Activated naive CD4-positive, alpha-beta T cell treated with anti-CD3 and anti-CD28 coated beads, Interleukin-2, amount 10 ng/mL, durations not matched to agents 7 days and 5 days (primary cell): ENCODE measurements at regions not wholly inside any gene's neighbourhood (a gene's known extent, or its start where the extent isn't known, plus 50 kb on each side); places are given as distances from the start of the nearest gene placed in this dataset.
"Not testable (repeated sequence)": the region's sequence is repeated elsewhere in the genome, so short reads cannot be mapped to it uniquely, and the experiment has no call there.

Experiments used
- CTCF ChIA-PET: fragments of 350-600 bp; sonication (Branson Sonifier 250); formaldehyde crosslinking; loops from one replicate; lab custom pipeline; 2021; ENCODE audit warnings: antibody characterized with exemption; lab: Charles Lee
- DNase-seq: peaks from one replicate; pipeline ENCODE4 v3.0.0-alpha.2; 2020
- H3K27ac Mint-ChIP-seq: one replicate; pipeline ENCODE4 v1.8.0; 2021; ENCODE audit warnings: mild to moderate bottlenecking, moderate library complexity, mixed read lengths
- H3K27me3 Mint-ChIP-seq: one replicate; pipeline ENCODE4 v1.8.0; 2021; ENCODE audit warnings: mild to moderate bottlenecking, mixed read lengths
- H3K36me3 Mint-ChIP-seq: one replicate; pipeline ENCODE4 v1.8.0; 2021; ENCODE audit warnings: mixed read lengths
- H3K4me1 Mint-ChIP-seq: one replicate; pipeline ENCODE4 v1.8.0; 2021; ENCODE audit warnings: mixed read lengths
- H3K4me3 Mint-ChIP-seq: one replicate; pipeline ENCODE4 v1.8.0; 2021; ENCODE audit warnings: mild to moderate bottlenecking, moderate library complexity, mixed read lengths
- H3K9me3 Mint-ChIP-seq: one replicate; pipeline ENCODE4 v1.8.0; 2021; ENCODE audit warnings: mixed read lengths

GRCh38 chr10:58086763-58087150, 180.9 kb downstream of the IPMK start:
- H3K36me3 Mint-ChIP-seq: no peaks in the 10 kb centered on the region
- no peaks in the 10 kb centered on the region for H3K4me1 Mint-ChIP-seq
- no peak for DNase-seq
- H3K4me3 Mint-ChIP-seq: no peak overlapping the region
- H3K27ac Mint-ChIP-seq: no peak overlapping the region
- CTCF ChIA-PET: no interaction called here
- peaks cover 4% of the 10 kb centered on the region for H3K27me3 Mint-ChIP-seq
- no peaks in the 10 kb centered on the region for H3K9me3 Mint-ChIP-seq

- Mint-ChIP-seq H3K4me1 (no peaks in the 10 kb centered on the region), H3K4me3 (no peak overlapping the region), H3K9me3 (no peaks in the 10 kb centered on the region), H3K27me3 (peaks cover 4% of the 10 kb centered on the region), H3K27ac (no peak overlapping the region), H3K36me3 (no peaks in the 10 kb centered on the region)
- CTCF ChIA-PET: no interaction called here
- no peak for DNase-seq
Observed at GRCh38 chr10:58086144-58086762, 181.4 kb downstream of the IPMK start.

- H3K4me1 Mint-ChIP-seq: no peaks in the 10 kb centered on the region
- no peak overlapping the region for H3K4me3 Mint-ChIP-seq
- H3K27ac Mint-ChIP-seq: no peak overlapping the region
- CTCF ChIA-PET: no interaction called here
- no peaks in the 10 kb centered on the region for H3K9me3 Mint-ChIP-seq
- no peaks in the 10 kb centered on the region for H3K27me3 Mint-ChIP-seq
- no peak for DNase-seq
- no peaks in the 10 kb centered on the region for H3K36me3 Mint-ChIP-seq
Observed at GRCh38 chr10:58082248-58082647, 185.4 kb downstream of the IPMK start.

DNA sequence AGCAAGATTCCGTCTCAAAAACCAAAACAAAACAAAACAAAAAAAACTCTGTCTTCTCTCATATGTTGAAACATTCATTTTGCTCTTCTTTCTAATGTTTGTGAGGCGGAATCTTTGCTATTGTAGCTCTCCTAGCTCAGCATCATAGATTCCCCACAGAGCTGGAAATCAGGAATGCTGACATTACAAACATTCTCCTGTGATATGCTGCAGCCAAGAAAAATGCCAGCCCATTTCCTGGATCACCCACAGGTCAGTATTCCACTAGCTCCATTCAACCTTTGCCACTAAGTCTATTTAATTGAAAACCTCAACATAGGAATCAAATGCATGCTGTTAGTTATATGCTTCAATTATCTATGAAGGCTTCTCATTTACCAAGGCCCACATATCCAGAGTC, 186.3 kb downstream of the IPMK start:
- H3K36me3 Mint-ChIP-seq: no peaks in the 10 kb centered on the region
- H3K9me3 Mint-ChIP-seq: no peaks in the 10 kb centered on the region
- no peaks in the 10 kb centered on the region for H3K27me3 Mint-ChIP-seq
- H3K4me1 Mint-ChIP-seq: no peaks in the 10 kb centered on the region
- CTCF ChIA-PET: no interaction called here
- no peak for DNase-seq
- H3K4me3 Mint-ChIP-seq: no peak overlapping the region
- H3K27ac Mint-ChIP-seq: no peak overlapping the region

- Mint-ChIP-seq H3K36me3 (no peaks in the 10 kb centered on the region), H3K9me3 (no peaks in the 10 kb centered on the region), H3K27me3 (no peaks in the 10 kb centered on the region), H3K4me3 (no peak overlapping the region), H3K4me1 (no peaks in the 10 kb centered on the region), H3K27ac (no peak overlapping the region)
- no peak for DNase-seq
- CTCF ChIA-PET: no interaction called here
Observed at GRCh38 chr10:58079461-58079860, 188.2 kb downstream of the IPMK start.

DNA sequence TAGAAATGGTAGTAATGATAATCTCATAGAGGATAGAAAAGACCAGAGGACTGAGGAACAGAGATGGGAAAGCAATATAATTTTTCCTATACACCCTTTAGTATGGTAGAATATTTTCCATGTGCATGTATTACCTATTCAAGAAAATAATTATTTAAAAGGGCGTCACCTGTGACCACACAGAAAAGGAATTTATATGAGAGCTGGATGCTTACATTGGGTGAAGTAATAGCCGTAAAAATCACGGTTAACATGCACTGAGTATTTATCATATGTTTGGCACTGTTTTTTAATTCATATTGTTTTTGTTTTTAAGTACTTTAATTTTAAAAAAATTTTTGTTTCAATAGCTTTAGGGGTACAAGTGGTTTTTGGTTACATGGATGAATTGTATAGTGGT, 195.1 kb downstream of the IPMK start:
- Mint-ChIP-seq H3K27me3 (no peaks in the 10 kb centered on the region), H3K27ac (no peak overlapping the region), H3K4me3 (no peak overlapping the region), H3K36me3 (no peaks in the 10 kb centered on the region), H3K9me3 (no peaks in the 10 kb centered on the region), H3K4me1 (no peaks in the 10 kb centered on the region)
- CTCF ChIA-PET: no interaction called here
- no peak for DNase-seq

GRCh38 chr10:58070956-58071355, 196.7 kb downstream of the IPMK start:
- Mint-ChIP-seq H3K9me3 (no peaks in the 10 kb centered on the region), H3K4me1 (no peaks in the 10 kb centered on the region), H3K4me3 (no peak overlapping the region), H3K36me3 (no peaks in the 10 kb centered on the region), H3K27ac (no peak overlapping the region), H3K27me3 (no peaks in the 10 kb centered on the region)
- no peak for DNase-seq
- CTCF ChIA-PET: no interaction called here

DNA sequence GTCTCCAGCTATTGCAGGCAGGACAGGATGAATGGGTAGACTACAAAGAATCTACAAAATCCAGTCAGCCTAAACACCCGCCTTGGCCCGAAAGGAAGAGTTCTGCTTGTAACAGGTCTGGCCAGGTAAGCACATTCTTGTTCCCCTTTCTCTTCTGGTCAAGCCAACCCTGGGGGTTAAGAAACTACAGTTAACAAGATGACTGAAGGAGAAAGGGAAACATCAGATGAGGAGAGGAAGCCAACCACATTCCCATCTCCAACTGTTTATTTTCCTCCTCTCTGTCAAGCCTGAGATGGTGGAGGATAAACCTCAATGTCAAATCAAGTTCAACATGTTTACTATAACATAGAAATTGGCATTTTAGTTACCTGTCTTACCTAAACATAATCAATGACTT, 198.9 kb downstream of the IPMK start:
- Mint-ChIP-seq H3K27ac (no peak overlapping the region), H3K4me3 (no peak overlapping the region), H3K27me3 (peaks cover 3% of the 10 kb centered on the region), H3K9me3 (no peaks in the 10 kb centered on the region), H3K36me3 (no peaks in the 10 kb centered on the region), H3K4me1 (no peaks in the 10 kb centered on the region)
- no peak for DNase-seq
- CTCF ChIA-PET: no interaction called here

- H3K27ac Mint-ChIP-seq: no peak overlapping the region
- H3K27me3 Mint-ChIP-seq: peaks cover 3% of the 10 kb centered on the region
- H3K4me1 Mint-ChIP-seq: no peaks in the 10 kb centered on the region
- no peaks in the 10 kb centered on the region for H3K9me3 Mint-ChIP-seq
- no peak overlapping the region for H3K4me3 Mint-ChIP-seq
- CTCF ChIA-PET: no interaction called here
- no peak for DNase-seq
- no peaks in the 10 kb centered on the region for H3K36me3 Mint-ChIP-seq
Observed at GRCh38 chr10:58066979-58067378, 200.7 kb downstream of the IPMK start.

- Mint-ChIP-seq H3K9me3 (no peaks in the 10 kb centered on the region), H3K27me3 (peaks cover 3% of the 10 kb centered on the region), H3K4me1 (no peaks in the 10 kb centered on the region), H3K4me3 (no peak overlapping the region), H3K27ac (no peak overlapping the region), H3K36me3 (no peaks in the 10 kb centered on the region)
- CTCF ChIA-PET: no interaction called here
- no peak for DNase-seq
Observed at GRCh38 chr10:58066126-58066525, 201.6 kb downstream of the IPMK start.

GRCh38 chr10:58065529-58065815, 202.2 kb downstream of the IPMK start:
- DNase-seq: no peak
- H3K27me3 Mint-ChIP-seq: peaks cover 3% of the 10 kb centered on the region
- no peaks in the 10 kb centered on the region for H3K9me3 Mint-ChIP-seq
- CTCF ChIA-PET: no interaction called here
- no peak overlapping the region for H3K27ac Mint-ChIP-seq
- no peaks in the 10 kb centered on the region for H3K4me1 Mint-ChIP-seq
- no peak overlapping the region for H3K4me3 Mint-ChIP-seq
- H3K36me3 Mint-ChIP-seq: no peaks in the 10 kb centered on the region

- no peak overlapping the region for H3K27ac Mint-ChIP-seq
Observed at GRCh38 chr10:58064714-58065528, 202.8 kb downstream of the IPMK start.

DNA sequence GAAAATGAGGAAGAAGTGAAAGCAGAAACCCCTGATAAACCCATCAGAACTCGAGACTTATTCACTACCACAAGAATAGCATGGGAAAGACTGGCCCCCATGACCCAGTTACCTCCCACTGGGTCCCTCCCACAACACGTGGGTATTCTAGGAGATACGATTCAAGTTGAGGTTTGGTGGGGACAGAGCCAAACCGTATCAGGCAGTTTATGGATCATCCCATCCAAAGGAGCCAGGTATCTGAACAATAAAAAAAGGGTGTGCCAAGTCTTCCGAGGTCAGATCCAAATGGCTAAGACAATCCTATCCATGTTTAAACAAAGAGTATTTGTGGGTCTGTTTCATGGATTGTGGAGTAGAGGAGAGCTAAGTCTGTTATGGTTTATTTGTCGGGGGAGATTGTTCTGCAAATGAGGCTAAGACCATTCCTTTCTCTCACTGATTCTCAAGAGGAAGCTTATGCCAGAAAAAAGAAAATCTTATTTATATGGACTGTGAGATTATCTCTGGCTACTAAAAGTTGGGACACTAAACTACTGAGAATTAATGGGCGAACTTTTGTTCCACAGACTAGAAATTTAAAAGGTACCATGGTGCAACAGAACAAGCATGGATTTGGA, 203.7 kb downstream of the IPMK start:
- Mint-ChIP-seq H3K27me3 (peaks cover 3% of the 10 kb centered on the region), H3K36me3 (no peaks in the 10 kb centered on the region), H3K9me3 (no peaks in the 10 kb centered on the region), H3K4me1 (no peaks in the 10 kb centered on the region), H3K27ac (no peak overlapping the region), H3K4me3 (no peak overlapping the region)
- no peak for DNase-seq
- CTCF ChIA-PET: no interaction called here

More at GRCh38 chr10:58064714-58065528, 202.8 kb downstream of the IPMK start:
- CTCF ChIA-PET: no interaction called here
- H3K9me3 Mint-ChIP-seq: no peaks in the 10 kb centered on the region
- H3K36me3 Mint-ChIP-seq: no peaks in the 10 kb centered on the region
- H3K27me3 Mint-ChIP-seq: peaks cover 3% of the 10 kb centered on the region
- no peaks in the 10 kb centered on the region for H3K4me1 Mint-ChIP-seq
- no peak overlapping the region for H3K4me3 Mint-ChIP-seq
- no peak for DNase-seq

DNA sequence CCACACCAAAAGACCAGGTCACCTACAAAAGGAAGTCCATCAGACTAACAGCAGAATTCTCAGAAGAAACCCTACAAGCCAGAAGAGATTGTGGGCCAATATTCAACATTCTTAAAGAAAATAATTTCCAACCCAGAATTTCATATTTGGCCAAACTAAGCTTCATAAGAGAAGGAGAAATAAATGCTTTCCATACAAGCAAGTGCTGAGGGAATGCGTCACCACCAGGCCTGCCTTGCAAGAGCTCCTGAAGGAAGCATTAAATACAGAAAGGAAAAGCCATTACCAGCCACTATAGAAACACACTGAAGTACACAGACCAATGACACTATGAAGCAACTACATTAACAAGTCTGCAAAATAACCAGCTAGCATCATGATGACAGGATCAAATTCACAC, 209.0 kb downstream of the IPMK start:
- H3K4me1 Mint-ChIP-seq, CTCF ChIA-PET, H3K9me3 Mint-ChIP-seq: not testable (repeated sequence)

DNA sequence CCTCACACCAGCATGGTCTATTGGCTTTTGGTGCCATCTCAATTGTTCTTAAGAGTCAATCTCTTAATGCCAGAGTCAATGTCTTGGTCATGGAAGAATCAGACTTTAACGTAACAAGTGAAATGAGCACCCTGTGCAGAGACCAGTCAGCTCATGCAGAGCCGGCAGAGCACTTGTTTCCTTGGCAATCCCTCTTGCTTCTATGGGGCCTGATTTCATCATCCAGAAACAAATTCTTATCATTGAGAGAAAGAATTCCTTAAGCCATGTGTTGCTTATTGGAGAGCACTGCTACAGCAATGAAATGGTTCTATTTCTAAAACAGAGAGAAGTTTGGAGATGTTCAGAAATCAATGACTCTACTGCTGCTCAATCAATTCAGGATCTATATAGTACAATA, 212.8 kb downstream of the IPMK start:
- Mint-ChIP-seq H3K27me3 (no peaks in the 10 kb centered on the region), H3K4me3 (no peak overlapping the region), H3K4me1 (no peaks in the 10 kb centered on the region), H3K27ac (no peak overlapping the region), H3K36me3 (no peaks in the 10 kb centered on the region), H3K9me3 (no peaks in the 10 kb centered on the region)
- CTCF ChIA-PET: no interaction called here
- DNase-seq: no peak

More for the DNA sequence above, 209.0 kb downstream of the IPMK start:
- not testable (repeated sequence) for H3K27me3 Mint-ChIP-seq, DNase-seq, H3K4me3 Mint-ChIP-seq, H3K36me3 Mint-ChIP-seq, H3K27ac Mint-ChIP-seq
